Cardiac fibroblast (primary cell): ENCODE measurements at regions not wholly inside any gene's neighbourhood (a gene's known extent, or its start where the extent isn't known, plus 50 kb on each side); places are given as distances from the start of the nearest gene placed in this dataset.

Experiments
- DNase-seq, 2 donors: peaks; one replicate each; pipeline versions ENCODE4 v3.0.0 to v3.0.0-alpha.2; 2010; ENCODE audit warnings: low read depth in 2 of 2
- H3K4me3 ChIP-seq, 2 donors: replicated peaks in 1 of 2; 1 replicate in 1 of 2; 2 replicates in 1 of 2; pipeline ENCODE4 v1.5.1; 2011; ENCODE audit warnings: low read depth in 2 of 2, low read length in 2 of 2, mild to moderate bottlenecking in 2 of 2, moderate library complexity in 1 of 2
- TF ChIP-seq, protein P1 (sequence below): IDR thresholded peaks from one replicate; pipeline ENCODE4 v1.5.1; 2011; ENCODE audit warnings: low read depth, mild to moderate bottlenecking, low read length, inconsistent platforms

DNA sequence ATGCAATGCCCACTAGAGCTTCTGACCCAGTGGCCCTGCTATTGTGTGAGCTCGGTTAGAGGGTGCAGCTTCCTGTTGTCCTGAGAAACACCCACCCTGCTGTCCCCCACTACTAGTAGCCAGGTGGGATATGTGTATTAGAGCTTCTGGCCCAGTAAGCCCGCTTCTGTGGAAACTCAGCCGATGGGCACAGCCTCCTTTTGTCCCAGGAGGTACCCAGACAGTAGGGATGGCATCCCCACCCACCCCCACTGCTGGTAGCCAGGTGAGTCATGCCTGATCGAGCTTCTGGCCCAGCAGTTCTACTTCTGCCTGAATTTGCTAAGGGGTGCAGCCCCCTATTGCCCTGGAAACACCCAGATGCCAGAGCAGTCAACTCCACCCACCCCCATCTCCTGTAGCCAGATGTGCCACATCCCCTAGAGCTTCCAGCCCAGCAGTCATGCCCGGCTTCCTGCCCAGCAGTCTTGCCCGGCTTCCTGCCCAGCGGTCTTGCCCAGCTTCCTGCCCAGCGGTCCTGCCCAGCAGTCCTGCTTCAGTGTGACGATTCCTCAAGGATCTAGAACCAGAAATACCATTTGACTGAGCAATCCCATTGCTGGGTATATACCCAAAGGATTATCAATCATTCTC, 162.7 kb upstream of the KLF8 start:
- TF ChIP-seq, protein P1, sequence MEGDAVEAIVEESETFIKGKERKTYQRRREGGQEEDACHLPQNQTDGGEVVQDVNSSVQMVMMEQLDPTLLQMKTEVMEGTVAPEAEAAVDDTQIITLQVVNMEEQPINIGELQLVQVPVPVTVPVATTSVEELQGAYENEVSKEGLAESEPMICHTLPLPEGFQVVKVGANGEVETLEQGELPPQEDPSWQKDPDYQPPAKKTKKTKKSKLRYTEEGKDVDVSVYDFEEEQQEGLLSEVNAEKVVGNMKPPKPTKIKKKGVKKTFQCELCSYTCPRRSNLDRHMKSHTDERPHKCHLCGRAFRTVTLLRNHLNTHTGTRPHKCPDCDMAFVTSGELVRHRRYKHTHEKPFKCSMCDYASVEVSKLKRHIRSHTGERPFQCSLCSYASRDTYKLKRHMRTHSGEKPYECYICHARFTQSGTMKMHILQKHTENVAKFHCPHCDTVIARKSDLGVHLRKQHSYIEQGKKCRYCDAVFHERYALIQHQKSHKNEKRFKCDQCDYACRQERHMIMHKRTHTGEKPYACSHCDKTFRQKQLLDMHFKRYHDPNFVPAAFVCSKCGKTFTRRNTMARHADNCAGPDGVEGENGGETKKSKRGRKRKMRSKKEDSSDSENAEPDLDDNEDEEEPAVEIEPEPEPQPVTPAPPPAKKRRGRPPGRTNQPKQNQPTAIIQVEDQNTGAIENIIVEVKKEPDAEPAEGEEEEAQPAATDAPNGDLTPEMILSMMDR, result no peak
- H3K4me3 ChIP-seq, result no peak overlapping the region
- DNase-seq, result no peak

GRCh38 chrX:56089376-56089775, 142.8 kb upstream of the KLF8 start:
- no peak overlapping the region for H3K4me3 ChIP-seq
- DNase-seq, result no peak
- TF ChIP-seq, protein P1, result no peak

- TF ChIP-seq, protein P1, result no peak
- DNase-seq, result no peak
- no peak overlapping the region for H3K4me3 ChIP-seq
Measured at GRCh38 chrX:56099271-56099670, 132.9 kb upstream of the KLF8 start.

DNA sequence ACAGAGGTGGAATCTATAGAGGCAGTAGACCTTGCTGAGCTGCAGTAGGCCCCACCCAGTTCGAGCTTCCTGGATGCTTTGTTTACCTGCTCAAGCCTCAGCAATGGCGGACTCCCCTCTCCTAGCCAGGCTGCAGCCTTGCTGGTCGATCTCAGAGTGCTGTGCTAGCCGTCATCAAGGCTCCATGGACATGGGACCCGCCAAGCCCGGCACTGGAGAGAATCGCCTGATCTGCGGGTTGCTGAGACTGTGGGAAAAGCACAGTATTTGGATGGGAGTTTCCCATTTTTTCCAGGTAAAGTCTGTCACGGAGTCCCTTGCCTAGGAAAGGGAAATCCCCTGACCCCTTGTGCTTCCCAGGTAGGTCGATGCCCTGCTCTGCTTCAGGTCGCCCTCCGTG, 124.8 kb upstream of the KLF8 start:
- no peak overlapping the region for H3K4me3 ChIP-seq
- TF ChIP-seq, protein P1, result no peak
- no peak for DNase-seq

DNA sequence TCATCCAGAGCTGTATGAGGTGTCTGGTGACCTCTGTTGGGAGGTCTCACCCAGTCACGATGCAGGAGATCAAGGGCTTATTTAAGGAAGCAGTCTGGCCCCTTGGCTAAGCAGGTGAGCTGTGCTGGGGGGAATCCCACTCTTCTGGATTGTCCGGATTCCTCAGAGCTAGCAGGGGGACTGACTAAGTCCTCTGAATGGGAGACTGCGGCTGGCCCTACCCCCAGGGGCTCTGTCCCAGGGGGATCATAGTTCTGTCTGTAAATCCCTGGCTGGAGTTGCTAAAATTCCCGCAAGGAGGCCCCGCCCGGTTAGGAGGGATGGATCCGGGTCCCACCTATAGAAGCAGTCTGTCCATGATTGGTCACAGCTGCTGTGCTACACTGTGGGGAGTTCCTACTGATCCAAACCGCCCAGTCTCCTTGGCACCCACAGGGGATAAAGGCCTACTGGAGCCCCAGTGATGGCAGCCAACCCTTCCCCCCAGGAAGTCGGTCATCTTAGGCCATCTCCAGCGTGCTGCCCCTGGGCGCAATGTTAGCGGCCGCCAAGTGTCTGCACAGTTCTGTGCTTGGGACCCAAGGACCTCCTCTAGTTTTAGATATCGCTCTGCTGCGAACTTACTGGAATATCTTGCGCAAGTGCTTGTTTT, 118.2 kb upstream of the KLF8 start:
- no peak for DNase-seq
- TF ChIP-seq, protein P1, result no peak
- H3K4me3 ChIP-seq, result no peak overlapping the region

DNA sequence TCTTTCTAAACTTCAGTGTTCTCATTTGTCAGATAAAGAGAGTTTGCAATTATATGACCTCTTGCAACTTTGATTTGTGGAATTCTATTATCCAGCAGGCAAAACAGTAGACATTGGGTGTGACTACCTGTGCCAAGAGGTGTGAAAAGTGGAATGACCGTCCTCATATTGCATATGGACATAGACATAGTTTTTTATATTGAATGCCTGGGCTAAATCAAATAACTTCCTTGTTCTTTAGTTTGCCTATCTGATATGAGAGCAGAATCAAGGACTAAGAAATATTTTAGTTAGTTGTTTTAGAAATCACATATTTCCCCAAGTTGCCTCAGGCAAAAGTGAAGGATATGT, 117.7 kb upstream of the KLF8 start:
- H3K4me3 ChIP-seq, result no peak overlapping the region
- TF ChIP-seq, protein P1, result no peak
- no peak for DNase-seq

- DNase-seq, result no peak
- TF ChIP-seq, protein P1, result no peak
- no peak overlapping the region for H3K4me3 ChIP-seq
Measured at GRCh38 chrX:56120242-56120641, 111.9 kb upstream of the KLF8 start.
